ENCODE measurements at regions not wholly inside any gene's neighbourhood (a gene's known extent, or its start where the extent isn't known, plus 50 kb on each side); places are given as distances from the start of the nearest gene placed in this dataset.

DNA sequence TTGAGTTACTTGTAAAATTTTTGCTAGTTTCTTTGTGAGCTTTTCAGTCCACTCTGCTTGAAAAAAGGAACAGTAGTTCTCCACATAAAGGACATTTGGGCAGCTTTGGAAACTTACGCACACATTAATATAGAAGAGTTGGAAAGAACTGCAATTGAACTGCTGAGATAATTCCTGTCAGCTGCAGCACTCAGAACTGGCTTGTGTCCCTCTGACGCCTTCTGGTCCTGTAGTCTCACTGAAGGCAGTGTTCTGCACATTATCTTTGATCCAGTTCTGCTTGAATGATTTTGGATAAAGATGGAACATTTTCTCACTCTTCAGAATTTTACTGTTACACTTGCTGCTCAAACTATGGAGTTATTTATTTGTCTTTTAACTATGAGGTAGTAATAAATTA is 901.9 kb downstream of the OTOL1 start:
- TF ChIP-seq EZH2 (IDR thresholded peaks at IDR 0.05; ENCODE audit: borderline replicate concordance, control insufficient read depth, low read depth, low read length), result no peak
- TF ChIP-seq USF1 (IDR thresholded peaks at IDR 0.05; ENCODE audit: borderline replicate concordance, extremely low read length, insufficient read depth, low read depth, low read length), result no peak
- no peak for TF ChIP-seq CHD2 (IDR thresholded peaks at IDR 0.05; ENCODE audit: borderline replicate concordance, low read depth, low read length)
- no peak for TF ChIP-seq MYC (IDR thresholded peaks at IDR 0.05; ENCODE audit: insufficient read depth, insufficient read length, insufficient replicate concordance, low read length, severe bottlenecking)
- no peak for TF ChIP-seq NFYB (IDR thresholded peaks at IDR 0.05; ENCODE audit: insufficient read depth, low read depth, low read length)
- no peak for TF ChIP-seq ZBTB33 (IDR thresholded peaks at IDR 0.05)
- no peak for TF ChIP-seq BRCA1 (IDR thresholded peaks at IDR 0.05; ENCODE audit: low read depth, low read length)
- no peak for TF ChIP-seq IRF5 (IDR thresholded peaks at IDR 0.05; ENCODE audit: borderline replicate concordance)
- TF ChIP-seq PRDM15 (CRISPR knock-in tag; IDR thresholded peaks at IDR 0.05), result no peak
- TF ChIP-seq EP300 (IDR thresholded peaks at IDR 0.05; ENCODE audit: borderline replicate concordance in 1 of 2, control insufficient read depth in 1 of 2, low read depth in 2 of 2, low read length in 2 of 2), result no peak
